HG02973 (cell line): ENCODE measurements at regions not wholly inside any gene's neighbourhood (a gene's known extent, or its start where the extent isn't known, plus 50 kb on each side); places are given as distances from the start of the nearest gene placed in this dataset.
"Not testable (repeated sequence)": the region's sequence is repeated elsewhere in the genome, so short reads cannot be mapped to it uniquely, and the experiment has no call there.

ENCODE experiments used
- ATAC-seq: cut with Tn5 transposase; IDR thresholded peaks from one replicate; pipeline ENCODE4 v1.9.1; 2021; ENCODE audit warnings: moderate library complexity; ENCODE audit not compliant: unreplicated experiment

- no peak for ATAC-seq
These were observed 70.4 kb downstream of the TDRD15 start for GRCh38 chr2:21194147-21194546.

GRCh38 chr2:21194858-21195271, 71.1 kb downstream of the TDRD15 start:
- no peak for ATAC-seq

- ATAC-seq, result no peak
These were observed 71.6 kb downstream of the TDRD15 start for GRCh38 chr2:21195326-21195725.

- no peak for ATAC-seq
These were observed 74.9 kb downstream of the TDRD15 start for GRCh38 chr2:21198637-21199036.

- ATAC-seq, result no peak
These were observed 80.2 kb downstream of the TDRD15 start for GRCh38 chr2:21203976-21204375.

- not testable (repeated sequence) for ATAC-seq
These were observed 90.3 kb downstream of the TDRD15 start for GRCh38 chr2:21214085-21214484.

GRCh38 chr2:21217442-21217841, 93.7 kb downstream of the TDRD15 start:
- ATAC-seq, result no peak

- ATAC-seq, result no peak
These were observed 97.2 kb downstream of the TDRD15 start for GRCh38 chr2:21220930-21221329.

GRCh38 chr2:21223618-21224017, 99.8 kb downstream of the TDRD15 start:
- no peak for ATAC-seq

GRCh38 chr2:21228041-21228895, 104.5 kb downstream of the TDRD15 start:
- no peak for ATAC-seq

GRCh38 chr2:21229302-21229701, 105.5 kb downstream of the TDRD15 start:
- ATAC-seq, result no peak

- ATAC-seq, result no peak
These were observed 106.4 kb downstream of the TDRD15 start for GRCh38 chr2:21230140-21230539.

- no peak for ATAC-seq
These were observed 108.2 kb downstream of the TDRD15 start for GRCh38 chr2:21231985-21232384.

- ATAC-seq, result no peak
These were observed 109.4 kb downstream of the TDRD15 start for GRCh38 chr2:21233194-21233593.

- no peak for ATAC-seq
These were observed 110.2 kb downstream of the TDRD15 start for GRCh38 chr2:21234001-21234400.

- no peak for ATAC-seq
These were observed 110.8 kb downstream of the TDRD15 start for GRCh38 chr2:21234464-21235120.

GRCh38 chr2:21239749-21240148, 116.0 kb downstream of the TDRD15 start:
- not testable (repeated sequence) for ATAC-seq

GRCh38 chr2:21244161-21244560, 120.4 kb downstream of the TDRD15 start:
- no peak for ATAC-seq

GRCh38 chr2:21245565-21245964, 121.8 kb downstream of the TDRD15 start:
- ATAC-seq, result no peak

- ATAC-seq, result no peak
These were observed 125.6 kb downstream of the TDRD15 start for GRCh38 chr2:21249367-21249766.

GRCh38 chr2:21250673-21251072, 126.9 kb downstream of the TDRD15 start:
- ATAC-seq, result no peak
